HepG2 (cell line): ENCODE measurements at regions not wholly inside any gene's neighbourhood (a gene's known extent, or its start where the extent isn't known, plus 50 kb on each side); places are given as distances from the start of the nearest gene placed in this dataset.

Experiments
- TF ChIP-seq, protein P1 (sequence below): sonication (generic); formaldehyde crosslinking; IDR thresholded peaks from 2 replicates; pipeline ENCODE4 v1.5.0; 2020; ENCODE audit warnings: mild to moderate bottlenecking, missing genetic modification reagents, moderate library complexity
- TF ChIP-seq, protein P2 (sequence below): sonication (generic); formaldehyde crosslinking; IDR thresholded peaks from 2 replicates; pipeline ENCODE4 v1.4.0; 2020; ENCODE audit warnings: mild to moderate bottlenecking, missing genetic modification reagents

- TF ChIP-seq, protein P1, sequence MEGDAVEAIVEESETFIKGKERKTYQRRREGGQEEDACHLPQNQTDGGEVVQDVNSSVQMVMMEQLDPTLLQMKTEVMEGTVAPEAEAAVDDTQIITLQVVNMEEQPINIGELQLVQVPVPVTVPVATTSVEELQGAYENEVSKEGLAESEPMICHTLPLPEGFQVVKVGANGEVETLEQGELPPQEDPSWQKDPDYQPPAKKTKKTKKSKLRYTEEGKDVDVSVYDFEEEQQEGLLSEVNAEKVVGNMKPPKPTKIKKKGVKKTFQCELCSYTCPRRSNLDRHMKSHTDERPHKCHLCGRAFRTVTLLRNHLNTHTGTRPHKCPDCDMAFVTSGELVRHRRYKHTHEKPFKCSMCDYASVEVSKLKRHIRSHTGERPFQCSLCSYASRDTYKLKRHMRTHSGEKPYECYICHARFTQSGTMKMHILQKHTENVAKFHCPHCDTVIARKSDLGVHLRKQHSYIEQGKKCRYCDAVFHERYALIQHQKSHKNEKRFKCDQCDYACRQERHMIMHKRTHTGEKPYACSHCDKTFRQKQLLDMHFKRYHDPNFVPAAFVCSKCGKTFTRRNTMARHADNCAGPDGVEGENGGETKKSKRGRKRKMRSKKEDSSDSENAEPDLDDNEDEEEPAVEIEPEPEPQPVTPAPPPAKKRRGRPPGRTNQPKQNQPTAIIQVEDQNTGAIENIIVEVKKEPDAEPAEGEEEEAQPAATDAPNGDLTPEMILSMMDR (CRISPR knock-in tag), result no peak
- TF ChIP-seq, protein P2, sequence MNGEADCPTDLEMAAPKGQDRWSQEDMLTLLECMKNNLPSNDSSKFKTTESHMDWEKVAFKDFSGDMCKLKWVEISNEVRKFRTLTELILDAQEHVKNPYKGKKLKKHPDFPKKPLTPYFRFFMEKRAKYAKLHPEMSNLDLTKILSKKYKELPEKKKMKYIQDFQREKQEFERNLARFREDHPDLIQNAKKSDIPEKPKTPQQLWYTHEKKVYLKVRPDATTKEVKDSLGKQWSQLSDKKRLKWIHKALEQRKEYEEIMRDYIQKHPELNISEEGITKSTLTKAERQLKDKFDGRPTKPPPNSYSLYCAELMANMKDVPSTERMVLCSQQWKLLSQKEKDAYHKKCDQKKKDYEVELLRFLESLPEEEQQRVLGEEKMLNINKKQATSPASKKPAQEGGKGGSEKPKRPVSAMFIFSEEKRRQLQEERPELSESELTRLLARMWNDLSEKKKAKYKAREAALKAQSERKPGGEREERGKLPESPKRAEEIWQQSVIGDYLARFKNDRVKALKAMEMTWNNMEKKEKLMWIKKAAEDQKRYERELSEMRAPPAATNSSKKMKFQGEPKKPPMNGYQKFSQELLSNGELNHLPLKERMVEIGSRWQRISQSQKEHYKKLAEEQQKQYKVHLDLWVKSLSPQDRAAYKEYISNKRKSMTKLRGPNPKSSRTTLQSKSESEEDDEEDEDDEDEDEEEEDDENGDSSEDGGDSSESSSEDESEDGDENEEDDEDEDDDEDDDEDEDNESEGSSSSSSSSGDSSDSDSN (CRISPR knock-in tag), result no peak
Measured at GRCh38 chr5:111960476-111961215, 203.7 kb upstream of the NREP start.
